ENCODE measurements at regions not wholly inside any gene's neighbourhood (a gene's known extent, or its start where the extent isn't known, plus 50 kb on each side); places are given as distances from the start of the nearest gene placed in this dataset.

- DNase-seq: no peak
- no peak overlapping the region for H3K4me3 Mint-ChIP-seq
- 67% methylated on average over 1 of the region's 2 CpGs for WGBS (ENCODE audit: insufficient coverage)
- no peaks in the 10 kb centered on the region for H3K9me3 Mint-ChIP-seq
- Histone ChIP-seq H3K27me3 (ENCODE audit: control insufficient read depth, insufficient read depth, low read length) (peaks cover 7% of the 10 kb centered on the region), H3K27ac (ENCODE audit: low read length) (no peak overlapping the region), H3K4me3 (ENCODE audit: low read length) (no peak overlapping the region), H3K9me3 (ENCODE audit: control insufficient read depth, insufficient read depth, low read length) (no peaks in the 10 kb centered on the region), H3K36me3 (ENCODE audit: control insufficient read depth, insufficient read depth, low read length) (no peaks in the 10 kb centered on the region), H3K4me1 (ENCODE audit: control insufficient read depth, insufficient read depth, low read length) (no peaks in the 10 kb centered on the region)
- H3K27me3 Mint-ChIP-seq (ENCODE audit: low read depth in 2 of 2): peaks cover 24 to 41% of the 10 kb centered on the region in 2 donors
- H3K27ac Mint-ChIP-seq: no peak overlapping the region
- intact Hi-C loops (cut with micrococcal nuclease): no loop called here
- H3K36me3 Mint-ChIP-seq: no peaks in the 10 kb centered on the region
- no peak for ATAC-seq
- TF ChIP-seq CTCF (IDR thresholded peaks at IDR 0.05): no peak
- H3K4me1 Mint-ChIP-seq: no peaks in the 10 kb centered on the region
These were observed 300.6 kb upstream of the KLF12 start for GRCh38 chr13:74434782-74435181.

- Mint-ChIP-seq H3K27ac (no peak overlapping the region), H3K9me3 (no peaks in the 10 kb centered on the region), H3K36me3 (no peaks in the 10 kb centered on the region), H3K4me1 (no peaks in the 10 kb centered on the region), H3K4me3 (no peak overlapping the region), H3K27me3 (ENCODE audit: low read depth in 2 of 2) (peaks cover 9 to 33% of the 10 kb centered on the region in 2 donors)
- peaks cover 2% of the 10 kb centered on the region for H3K27me3 ChIP-seq (ENCODE audit: control insufficient read depth, insufficient read depth, low read length)
- H3K9me3 ChIP-seq (ENCODE audit: control insufficient read depth, insufficient read depth, low read length): no peaks in the 10 kb centered on the region
- ATAC-seq (no peak), DNase-seq (no peak)
- H3K36me3 ChIP-seq (ENCODE audit: control insufficient read depth, insufficient read depth, low read length): no peaks in the 10 kb centered on the region
- no peak for TF ChIP-seq CTCF (IDR thresholded peaks at IDR 0.05)
- 90% methylated on average over 3 of the region's 3 CpGs for WGBS (ENCODE audit: insufficient coverage)
- intact Hi-C loops (cut with micrococcal nuclease): no loop called here
- H3K27ac ChIP-seq (ENCODE audit: low read length): no peak overlapping the region
- H3K4me1 ChIP-seq (ENCODE audit: control insufficient read depth, insufficient read depth, low read length): no peaks in the 10 kb centered on the region
- H3K4me3 ChIP-seq (ENCODE audit: low read length): no peak overlapping the region
These were observed 290.3 kb upstream of the KLF12 start for GRCh38 chr13:74424455-74424854.

- H3K36me3 Mint-ChIP-seq: no peaks in the 10 kb centered on the region
- DNase-seq (no peak), ATAC-seq (no peak)
- 85% methylated on average over 3 of the region's 3 CpGs for WGBS (ENCODE audit: insufficient coverage)
- Histone ChIP-seq H3K4me1 (ENCODE audit: control insufficient read depth, insufficient read depth, low read length) (no peaks in the 10 kb centered on the region), H3K36me3 (ENCODE audit: control insufficient read depth, insufficient read depth, low read length) (no peaks in the 10 kb centered on the region), H3K27ac (ENCODE audit: low read length) (no peak overlapping the region), H3K27me3 (ENCODE audit: control insufficient read depth, insufficient read depth, low read length) (peaks cover 2% of the 10 kb centered on the region), H3K9me3 (ENCODE audit: control insufficient read depth, insufficient read depth, low read length) (no peaks in the 10 kb centered on the region), H3K4me3 (ENCODE audit: low read length) (no peak overlapping the region)
- H3K4me1 Mint-ChIP-seq: no peaks in the 10 kb centered on the region
- peaks cover 13 to 39% of the 10 kb centered on the region in 2 donors for H3K27me3 Mint-ChIP-seq (ENCODE audit: low read depth in 2 of 2)
- H3K4me3 Mint-ChIP-seq: no peak overlapping the region
- no peak for TF ChIP-seq CTCF (IDR thresholded peaks at IDR 0.05)
- H3K27ac Mint-ChIP-seq: no peak overlapping the region
- intact Hi-C loops (cut with micrococcal nuclease): no loop called here
- no peaks in the 10 kb centered on the region for H3K9me3 Mint-ChIP-seq
These were observed 289.2 kb upstream of the KLF12 start for GRCh38 chr13:74423434-74423833.

GRCh38 chr13:74414458-74414857 lies 280.3 kb upstream of the KLF12 start:
- DNase-seq: no peak
- H3K4me1 Mint-ChIP-seq: no peaks in the 10 kb centered on the region
- Histone ChIP-seq H3K9me3 (ENCODE audit: control insufficient read depth, insufficient read depth, low read length) (peaks cover 5% of the 10 kb centered on the region), H3K27ac (ENCODE audit: low read length) (no peak overlapping the region), H3K36me3 (ENCODE audit: control insufficient read depth, insufficient read depth, low read length) (no peaks in the 10 kb centered on the region), H3K4me1 (ENCODE audit: control insufficient read depth, insufficient read depth, low read length) (no peaks in the 10 kb centered on the region), H3K27me3 (ENCODE audit: control insufficient read depth, insufficient read depth, low read length) (peaks cover 4% of the 10 kb centered on the region), H3K4me3 (ENCODE audit: low read length) (no peak overlapping the region)
- no peaks in the 10 kb centered on the region for H3K36me3 Mint-ChIP-seq
- peaks cover 27 to 55% of the 10 kb centered on the region in 2 donors for H3K27me3 Mint-ChIP-seq (ENCODE audit: low read depth in 2 of 2)
- WGBS (ENCODE audit: insufficient coverage): 87% methylated on average over 6 of the region's 6 CpGs
- intact Hi-C loops (cut with micrococcal nuclease): no loop called here
- peaks cover 0 to 7% of the 10 kb centered on the region in 2 donors for H3K9me3 Mint-ChIP-seq
- ATAC-seq: no peak
- H3K4me3 Mint-ChIP-seq: no peak overlapping the region
- H3K27ac Mint-ChIP-seq: no peak overlapping the region
- TF ChIP-seq CTCF (IDR thresholded peaks at IDR 0.05): no peak
